H1 (cell line): ENCODE measurements at regions not wholly inside any gene's neighbourhood (a gene's known extent, or its start where the extent isn't known, plus 50 kb on each side); places are given as distances from the start of the nearest gene placed in this dataset.

Experiments used
- BACH1 ChIP-seq: IDR thresholded peaks from 2 replicates; pipeline ENCODE4 v1.6.1; 2012; ENCODE audit warnings: low read length, improper control_type of control experiment
- CBX5 ChIP-seq: fragments of 300-800, 300-1000 bp; sonication (generic); IDR thresholded peaks from 2 replicates; pipeline ENCODE4 v1.7.1; 2016; ENCODE audit warnings: antibody characterized with exemption, low read length, low read depth
- CHD7 ChIP-seq: fragments of 300-600 bp; sonication (generic); IDR thresholded peaks from 2 replicates; pipeline ENCODE4 v1.7.1; 2012; ENCODE audit warnings: low read length, moderate library complexity, mild to moderate bottlenecking, inconsistent platforms; ENCODE audit not compliant: insufficient replicate concordance
- HDAC6 ChIP-seq: IDR thresholded peaks from one replicate; pipeline ENCODE4 v1.7.1; 2012; ENCODE audit warnings: low read depth, mild to moderate bottlenecking, inconsistent platforms, low read length, moderate library complexity
- KDM5A ChIP-seq: fragments of 200-600 bp; IDR thresholded peaks from 2 replicates; pipeline ENCODE4 v1.7.1; 2012; ENCODE audit warnings: mild to moderate bottlenecking, low read length, inconsistent platforms, mixed read lengths
- NANOG ChIP-seq: IDR thresholded peaks from 2 replicates; pipeline ENCODE4 v1.6.1; 2011; ENCODE audit warnings: low read length, low read depth, mild to moderate bottlenecking, inconsistent platforms; ENCODE audit not compliant: insufficient read depth, poor library complexity, severe bottlenecking
- PHF8 ChIP-seq: fragments of 200-600 bp; sonication (generic); conservative IDR thresholded peaks from 2 replicates; pipeline ENCODE4 v1.7.1; 2012; ENCODE audit warnings: low read depth, mild to moderate bottlenecking, inconsistent platforms, low read length, moderate library complexity
- RAD21 ChIP-seq, 2 experiments: IDR thresholded peaks in 1 of 2; conservative IDR thresholded peaks in 1 of 2; 2 replicates each; pipeline ENCODE4 v1.6.1; 2011; ENCODE audit warnings: low read depth in 2 of 2, low read length in 2 of 2, improper control_type of control experiment in 1 of 2, inconsistent platforms in 1 of 2, mild to moderate bottlenecking in 1 of 2, moderate library complexity in 1 of 2
- SIX5 ChIP-seq: IDR thresholded peaks from 2 replicates; pipeline ENCODE4 v1.6.1; 2011; ENCODE audit warnings: mild to moderate bottlenecking, low read depth, low read length
- TAF1 ChIP-seq: IDR thresholded peaks from 2 replicates; pipeline ENCODE4 v1.6.1; 2011; ENCODE audit warnings: mild to moderate bottlenecking, low read depth, low read length
- TBP ChIP-seq: IDR thresholded peaks from 2 replicates; pipeline ENCODE4 v1.6.1; 2011; ENCODE audit warnings: low read depth, low read length, improper control_type of control experiment

GRCh38 chr11:24357620-24358410, 139.0 kb upstream of the LUZP2 start (continued):
- no peak for TF ChIP-seq CHD7
- TF ChIP-seq NANOG: no peak
- TF ChIP-seq BACH1: no peak
- no peak for TF ChIP-seq TAF1
- TF ChIP-seq KDM5A: no peak
- no peak for TF ChIP-seq SIX5
- no peak for TF ChIP-seq PHF8
- no peak for TF ChIP-seq CBX5
- TF ChIP-seq HDAC6: no peak
- no peak for TF ChIP-seq TBP
- TF ChIP-seq RAD21 (IDR thresholded peaks at IDR 0.05 in 1 of 2, conservative IDR thresholded peaks at IDR 0.05 in 1 of 2; ENCODE audit: low read depth in 2 of 2, low read length in 2 of 2): no peak
